ENCODE measurements at regions not wholly inside any gene's neighbourhood (a gene's known extent, or its start where the extent isn't known, plus 50 kb on each side); places are given as distances from the start of the nearest gene placed in this dataset.

- no peak for TF ChIP-seq CTCF (IDR thresholded peaks at IDR 0.05)
- TF ChIP-seq POLR2A (IDR thresholded peaks at IDR 0.05), result no peak
Observed at GRCh38 chr9:81137976-81138568, 551.3 kb downstream of the TLE1 start.

All from adrenal gland (tissue), 5 donors.